ENCODE measurements at regions not wholly inside any gene's neighbourhood (a gene's known extent, or its start where the extent isn't known, plus 50 kb on each side); places are given as distances from the start of the nearest gene placed in this dataset.

DNA sequence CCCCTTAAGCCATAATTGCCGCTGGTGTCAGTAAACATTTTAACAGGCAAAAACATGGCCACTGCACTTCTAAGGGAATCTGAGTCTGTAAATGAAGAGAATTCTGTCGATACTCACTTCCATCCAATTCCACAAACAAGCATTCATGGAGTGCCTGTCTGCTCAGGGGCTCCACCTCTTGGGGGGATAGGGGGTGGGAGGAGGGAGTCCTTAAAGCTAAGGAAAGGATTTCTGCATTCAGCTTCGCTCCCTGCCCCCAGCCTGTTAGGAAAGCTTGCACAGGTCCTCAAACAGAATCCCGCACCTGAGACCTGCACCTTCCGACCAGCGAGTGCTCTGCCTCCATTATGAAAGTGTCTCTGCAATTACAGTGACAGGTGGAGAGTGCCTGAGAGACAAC, 130.2 kb upstream of the KIT start:
- Mint-ChIP-seq H3K4me1 (no peaks in the 10 kb centered on the region), H3K9me3 (no peaks in the 10 kb centered on the region), H3K27me3 (no peaks in the 10 kb centered on the region), H3K4me3 (no peak overlapping the region), H3K27ac (no peak overlapping the region), H3K36me3 (no peaks in the 10 kb centered on the region)
- CTCF ChIA-PET: no interaction called here
- DNase-seq: no peak

DNA sequence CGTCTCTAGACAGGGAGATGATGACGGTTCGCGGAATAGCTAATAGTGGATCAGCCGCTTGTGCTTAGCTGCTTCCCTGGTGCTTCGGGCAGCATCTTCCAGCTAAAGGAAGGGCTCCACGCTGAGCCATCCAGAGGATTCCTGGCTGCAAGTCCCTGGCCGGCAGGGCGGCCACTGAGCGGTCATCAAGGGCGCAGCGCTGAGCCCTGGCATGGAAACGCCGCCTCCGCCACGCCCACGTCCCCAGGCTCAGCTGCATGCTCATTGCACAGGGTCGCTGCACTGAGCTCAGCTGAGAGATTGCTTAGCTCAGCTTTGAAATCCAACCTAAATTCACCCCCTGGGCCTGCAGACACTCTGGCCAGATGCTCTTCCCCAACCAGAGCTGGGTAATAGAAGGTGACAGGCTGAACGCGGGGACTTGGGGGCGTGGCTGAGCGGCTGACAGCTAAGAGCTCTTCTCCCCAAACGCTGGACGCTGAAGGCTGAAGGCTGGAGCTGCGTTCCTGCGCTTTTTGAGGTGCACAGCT, 118.2 kb upstream of the KIT start:
- H3K4me3 Mint-ChIP-seq: no peak overlapping the region
- peak; percentile 21 for DNase-seq
- CTCF ChIA-PET: interaction anchor here (1.4 kb wide), 1 partner anchor 17 kb away, joined by 3 read pairs; no protein-coding TSS in a partner anchor

DNA sequence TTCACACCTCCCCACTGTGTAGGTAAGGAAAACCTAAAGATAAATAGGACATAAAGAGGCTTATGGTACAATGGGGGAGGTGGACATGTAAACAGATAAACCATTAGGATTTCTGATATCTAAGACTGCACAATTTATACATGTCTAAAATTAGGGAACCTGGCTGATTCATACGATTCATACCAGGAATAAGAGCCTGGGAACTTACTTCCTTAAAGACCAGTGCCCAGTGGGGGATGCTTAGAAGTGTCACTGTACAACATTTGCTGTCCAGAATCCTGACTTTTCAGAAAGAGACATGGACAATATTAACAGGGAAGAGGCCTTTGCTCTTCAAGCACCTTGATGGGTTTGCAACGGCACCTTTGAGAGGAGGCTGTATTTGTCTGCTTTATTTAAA, 116.8 kb upstream of the KIT start:
- CTCF ChIA-PET: no interaction called here

More for the DNA sequence above, 118.2 kb upstream of the KIT start:
- no peaks in the 10 kb centered on the region for H3K36me3 Mint-ChIP-seq
- no peak overlapping the region for H3K27ac Mint-ChIP-seq
- H3K27me3 Mint-ChIP-seq: peaks cover 14% of the 10 kb centered on the region
- peaks cover 3% of the 10 kb centered on the region for H3K9me3 Mint-ChIP-seq
- no peaks in the 10 kb centered on the region for H3K4me1 Mint-ChIP-seq

DNA sequence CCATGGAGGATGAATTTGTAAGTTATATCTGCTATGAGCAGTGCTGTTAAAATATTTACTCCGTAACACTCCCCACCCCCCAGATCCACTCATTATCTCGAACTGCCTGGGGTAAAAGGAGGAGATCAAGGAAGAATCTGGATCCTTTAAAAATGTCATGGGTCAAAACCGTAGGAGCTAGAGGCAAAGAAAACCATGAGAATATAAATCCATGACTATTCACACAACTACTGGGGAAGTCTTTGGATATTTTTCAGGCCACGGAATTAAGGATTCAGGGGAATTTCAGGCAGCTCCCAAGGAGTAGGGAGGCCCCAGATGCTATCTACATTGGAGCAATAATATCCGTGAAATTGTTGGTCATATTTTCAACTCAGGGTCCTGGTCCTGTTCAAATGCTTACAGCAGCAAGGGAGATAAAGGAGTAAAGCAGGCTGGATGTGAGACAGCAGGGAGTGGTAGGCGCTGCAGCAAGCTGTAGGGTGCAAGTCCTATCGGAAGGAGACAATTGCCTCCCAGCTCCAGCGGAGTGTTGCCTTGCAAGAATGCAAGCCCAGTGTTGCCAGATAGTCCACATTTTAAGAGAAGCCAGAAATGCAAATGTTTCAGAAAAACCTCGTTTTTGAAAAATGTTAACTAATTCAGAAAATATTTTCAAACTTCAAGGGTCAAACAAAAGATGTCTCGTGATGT, 116.2 kb upstream of the KIT start:
- no peak for DNase-seq
- Mint-ChIP-seq H3K27me3 (peaks cover 9% of the 10 kb centered on the region), H3K4me3 (no peak overlapping the region), H3K9me3 (no peaks in the 10 kb centered on the region), H3K4me1 (no peaks in the 10 kb centered on the region), H3K36me3 (no peaks in the 10 kb centered on the region), H3K27ac (no peak overlapping the region)
- CTCF ChIA-PET: no interaction called here

More for the DNA sequence above, 116.8 kb upstream of the KIT start:
- peaks cover 9% of the 10 kb centered on the region for H3K27me3 Mint-ChIP-seq
- DNase-seq: no peak
- no peak overlapping the region for H3K27ac Mint-ChIP-seq
- H3K4me1 Mint-ChIP-seq: no peaks in the 10 kb centered on the region
- no peaks in the 10 kb centered on the region for H3K9me3 Mint-ChIP-seq
- no peaks in the 10 kb centered on the region for H3K36me3 Mint-ChIP-seq
- no peak overlapping the region for H3K4me3 Mint-ChIP-seq

DNA sequence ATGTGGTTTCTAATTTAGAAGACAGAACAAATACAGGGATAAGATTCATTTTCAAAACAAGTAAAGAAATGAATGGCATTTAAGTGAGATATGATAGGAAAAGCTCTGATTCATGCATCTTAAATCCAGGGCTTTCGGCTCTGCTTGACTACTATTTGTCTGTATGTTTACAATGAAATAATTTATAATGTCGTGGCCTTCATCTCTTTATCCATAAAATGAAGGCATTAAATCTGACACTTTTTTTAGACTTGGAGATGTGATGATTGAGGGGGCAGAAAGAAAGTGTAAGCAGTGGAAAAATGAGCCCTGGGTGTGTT, 115.7 kb upstream of the KIT start:
- H3K27me3 Mint-ChIP-seq: peaks cover 9% of the 10 kb centered on the region
- no peak overlapping the region for H3K27ac Mint-ChIP-seq
- H3K36me3 Mint-ChIP-seq: no peaks in the 10 kb centered on the region
- H3K9me3 Mint-ChIP-seq: no peaks in the 10 kb centered on the region
- DNase-seq: no peak
- no peak overlapping the region for H3K4me3 Mint-ChIP-seq
- H3K4me1 Mint-ChIP-seq: no peaks in the 10 kb centered on the region
- CTCF ChIA-PET: no interaction called here

DNA sequence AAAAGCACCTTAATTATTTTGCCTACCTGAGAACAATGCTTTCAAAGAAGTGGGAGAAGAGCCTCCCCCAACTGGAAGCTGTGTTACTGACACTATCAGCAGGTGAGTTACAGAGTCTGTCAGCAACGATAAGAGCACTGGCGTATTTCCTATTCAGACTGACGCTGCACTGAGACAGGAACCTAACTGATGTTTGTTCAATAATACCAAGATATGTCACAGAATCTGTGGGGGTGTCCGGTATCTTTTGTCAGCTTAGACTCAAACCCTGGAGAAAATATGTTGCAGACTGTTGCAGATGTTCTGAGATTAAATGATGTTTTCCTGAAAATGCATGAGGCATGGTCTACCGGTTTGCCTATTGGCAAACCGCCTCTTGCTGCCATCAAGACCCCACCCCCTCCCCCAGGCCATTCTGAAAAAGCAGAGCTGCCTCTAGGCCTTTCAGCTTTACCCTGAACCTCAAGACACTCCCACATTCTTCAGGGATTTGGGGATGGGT, 115.2 kb upstream of the KIT start:
- no peak for DNase-seq
- no peaks in the 10 kb centered on the region for H3K9me3 Mint-ChIP-seq
- no peaks in the 10 kb centered on the region for H3K36me3 Mint-ChIP-seq
- peaks cover 9% of the 10 kb centered on the region for H3K27me3 Mint-ChIP-seq
- no peak overlapping the region for H3K4me3 Mint-ChIP-seq
- no peaks in the 10 kb centered on the region for H3K4me1 Mint-ChIP-seq
- CTCF ChIA-PET: no interaction called here
- no peak overlapping the region for H3K27ac Mint-ChIP-seq

DNA sequence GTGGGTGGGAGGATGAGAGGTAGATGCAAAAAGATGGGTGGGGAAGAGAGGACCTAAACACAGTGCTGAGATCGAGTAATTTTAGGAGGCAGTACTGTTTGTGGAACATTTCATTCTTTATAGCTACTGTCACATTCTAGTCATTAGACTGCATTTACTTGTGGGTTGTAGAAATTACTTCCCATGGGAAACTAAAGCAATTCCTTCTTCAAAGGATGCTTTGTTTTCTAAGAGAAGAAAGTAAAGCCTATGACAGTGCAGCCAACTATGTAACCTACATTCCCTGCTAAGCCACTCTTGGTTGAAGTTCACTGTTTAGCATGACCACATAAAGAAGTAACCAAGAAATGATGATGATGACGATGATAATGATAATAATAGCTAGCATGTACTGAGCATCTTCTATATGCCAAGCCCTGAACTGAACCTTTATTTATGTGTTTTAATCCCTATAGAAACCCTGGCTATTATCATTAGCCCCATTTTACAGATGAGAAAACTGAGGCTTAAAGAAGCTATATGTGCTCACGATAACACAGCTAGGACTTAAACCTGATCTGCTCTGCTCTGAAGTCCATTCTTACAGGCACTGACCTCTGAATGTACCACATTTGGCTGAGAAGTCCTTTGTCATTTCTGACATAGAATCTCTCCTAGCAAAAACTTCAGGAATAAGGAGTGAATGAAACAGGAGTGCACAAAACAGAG, 114.5 kb upstream of the KIT start:
- CTCF ChIA-PET: no interaction called here
- Mint-ChIP-seq H3K9me3 (no peaks in the 10 kb centered on the region), H3K4me3 (no peak overlapping the region), H3K36me3 (no peaks in the 10 kb centered on the region), H3K27me3 (peaks cover 9% of the 10 kb centered on the region), H3K4me1 (no peaks in the 10 kb centered on the region), H3K27ac (no peak overlapping the region)
- DNase-seq: no peak

DNA sequence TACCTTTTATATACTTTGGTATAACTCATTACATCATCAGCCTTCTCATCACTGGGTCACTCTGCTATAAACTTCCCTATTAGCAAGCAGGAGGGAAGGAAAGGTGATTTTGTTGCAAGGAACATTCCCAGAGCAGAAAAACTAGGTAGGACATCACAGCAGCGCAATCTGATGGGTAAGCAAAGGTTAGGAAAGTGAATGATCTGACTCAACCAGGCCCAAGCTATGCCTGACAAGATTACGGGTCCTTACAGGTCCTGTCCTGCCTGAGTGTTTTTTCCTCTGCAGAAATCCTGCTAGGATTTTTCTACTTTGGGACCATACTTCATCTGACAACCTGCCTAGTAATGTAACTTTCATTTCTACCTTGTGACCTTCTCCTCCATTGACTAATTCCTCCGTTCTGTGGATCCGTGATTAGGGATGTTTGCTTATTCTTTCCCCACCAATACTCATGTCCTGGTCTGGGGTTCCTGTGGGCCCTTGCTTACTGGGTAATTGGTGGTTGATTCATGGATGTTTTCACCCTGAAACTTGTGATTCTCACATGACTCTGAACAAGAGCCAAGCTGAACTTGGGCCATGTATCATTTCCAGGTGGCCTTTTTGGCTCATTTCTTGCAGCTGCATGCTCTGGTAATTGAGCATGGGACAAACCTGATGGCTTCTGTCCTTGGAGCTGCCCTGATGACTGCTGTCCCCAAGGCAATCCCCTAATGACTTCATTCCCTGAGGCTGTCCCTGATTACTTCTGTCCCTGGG, 111.9 kb upstream of the KIT start:
- Mint-ChIP-seq H3K4me3 (no peak overlapping the region), H3K9me3 (no peaks in the 10 kb centered on the region), H3K27ac (no peak overlapping the region), H3K27me3 (no peaks in the 10 kb centered on the region), H3K36me3 (no peaks in the 10 kb centered on the region), H3K4me1 (no peaks in the 10 kb centered on the region)
- no peak for DNase-seq
- CTCF ChIA-PET: no interaction called here

DNA sequence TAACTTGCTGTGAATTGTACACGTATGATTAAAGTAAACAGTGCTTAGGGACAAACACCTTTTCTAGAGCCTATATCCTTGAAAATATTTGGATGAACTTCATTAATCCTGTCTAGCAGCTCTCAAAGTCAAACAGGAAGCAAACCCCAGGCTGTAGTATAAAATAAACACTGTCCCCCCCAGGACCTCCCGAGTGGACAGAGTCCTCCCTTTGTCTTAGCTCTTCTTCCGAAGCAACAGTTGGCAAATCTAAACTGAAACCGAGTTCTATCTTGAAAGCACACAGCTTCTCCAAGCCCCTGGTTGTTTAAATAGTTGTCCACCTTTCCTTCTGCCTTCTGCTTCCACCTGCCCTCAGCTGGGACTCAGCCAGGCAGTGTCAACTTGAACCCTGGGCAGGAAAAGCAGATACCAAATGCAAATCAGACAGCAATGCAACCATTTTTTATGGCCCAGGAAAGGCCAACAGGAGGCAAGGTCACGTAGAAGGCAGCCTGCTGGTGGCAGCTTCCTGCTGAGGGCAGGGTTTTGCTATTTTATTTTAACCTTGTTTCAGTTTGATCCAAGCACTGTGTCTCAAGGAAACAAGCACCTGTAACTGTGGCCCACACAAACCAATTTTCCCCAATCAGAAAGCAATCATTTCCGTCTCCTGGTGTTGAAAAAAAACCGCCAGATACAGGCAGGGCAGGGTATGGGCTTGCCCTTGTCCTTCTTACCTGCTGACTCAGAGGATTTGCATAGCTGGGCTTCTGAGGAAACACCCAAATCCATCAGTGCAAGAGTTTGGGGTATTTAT, 110.3 kb upstream of the KIT start:
- Mint-ChIP-seq H3K36me3 (no peaks in the 10 kb centered on the region), H3K4me3 (no peak overlapping the region), H3K9me3 (no peaks in the 10 kb centered on the region), H3K27me3 (no peaks in the 10 kb centered on the region), H3K27ac (no peak overlapping the region), H3K4me1 (no peaks in the 10 kb centered on the region)
- CTCF ChIA-PET: no interaction called here
- DNase-seq: no peak

DNA sequence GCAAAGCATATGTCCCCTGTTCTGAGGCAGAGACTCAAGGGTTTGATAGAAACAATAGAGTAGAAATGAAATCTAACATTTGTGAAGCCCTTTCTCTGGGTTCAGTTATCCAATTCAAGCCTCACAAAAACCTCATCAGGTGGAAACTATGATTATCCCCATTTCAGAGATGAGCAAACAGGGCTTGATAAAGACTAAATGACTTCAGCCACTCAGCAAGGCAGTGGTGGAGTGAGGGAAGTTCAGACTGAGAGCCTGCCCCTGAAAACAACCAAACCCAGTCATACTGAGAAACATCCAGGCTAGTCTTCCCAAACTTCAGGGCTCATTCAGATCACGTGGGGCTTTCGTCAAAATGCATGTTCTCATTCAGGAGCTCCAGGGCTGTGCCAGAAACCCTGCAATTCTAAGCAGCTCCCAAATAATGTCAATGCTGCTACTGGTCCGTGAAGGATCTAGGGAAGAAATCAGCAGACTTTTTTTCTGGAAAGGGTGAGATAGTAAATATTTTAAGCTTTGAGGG, 109.6 kb upstream of the KIT start:
- Mint-ChIP-seq H3K4me1 (no peaks in the 10 kb centered on the region), H3K27ac (no peak overlapping the region), H3K4me3 (no peak overlapping the region), H3K27me3 (no peaks in the 10 kb centered on the region), H3K9me3 (no peaks in the 10 kb centered on the region), H3K36me3 (no peaks in the 10 kb centered on the region)
- CTCF ChIA-PET: no interaction called here
- no peak for DNase-seq

DNA sequence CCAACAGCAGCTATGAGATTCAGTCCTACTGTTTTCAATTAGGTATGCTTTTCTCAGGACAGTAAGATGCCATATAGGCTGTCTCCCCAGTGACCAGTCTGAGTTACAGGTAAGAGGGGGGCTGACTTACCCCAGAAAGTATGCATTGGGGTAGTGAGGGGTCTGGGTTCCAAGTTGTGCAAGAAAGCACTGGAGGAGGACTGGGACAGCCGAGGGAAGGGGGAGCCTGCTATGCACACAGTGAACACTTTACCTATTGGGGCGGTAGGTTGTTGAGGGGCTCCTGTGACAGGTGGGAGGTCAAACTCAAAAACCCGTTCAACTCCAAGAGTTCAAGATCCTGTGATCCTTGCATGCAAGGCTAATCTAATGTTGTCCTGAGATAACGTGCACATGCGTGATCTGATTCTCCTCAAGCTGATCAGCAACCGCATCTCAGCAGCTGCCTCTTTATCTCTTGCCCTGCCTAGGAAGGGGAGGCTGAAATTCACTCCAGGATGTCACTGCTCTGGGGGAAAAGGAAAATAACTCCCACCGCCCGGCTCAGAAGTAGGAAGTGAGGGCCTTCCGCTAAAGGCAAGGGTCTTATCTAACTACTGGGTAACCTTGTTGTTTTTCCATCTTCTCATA, 108.8 kb upstream of the KIT start:
- CTCF ChIA-PET: no interaction called here
- H3K4me3 Mint-ChIP-seq: no peak overlapping the region
- no peaks in the 10 kb centered on the region for H3K4me1 Mint-ChIP-seq
- H3K9me3 Mint-ChIP-seq: no peaks in the 10 kb centered on the region
- no peaks in the 10 kb centered on the region for H3K36me3 Mint-ChIP-seq
- no peaks in the 10 kb centered on the region for H3K27me3 Mint-ChIP-seq
- H3K27ac Mint-ChIP-seq: no peak overlapping the region
- no peak for DNase-seq

DNA sequence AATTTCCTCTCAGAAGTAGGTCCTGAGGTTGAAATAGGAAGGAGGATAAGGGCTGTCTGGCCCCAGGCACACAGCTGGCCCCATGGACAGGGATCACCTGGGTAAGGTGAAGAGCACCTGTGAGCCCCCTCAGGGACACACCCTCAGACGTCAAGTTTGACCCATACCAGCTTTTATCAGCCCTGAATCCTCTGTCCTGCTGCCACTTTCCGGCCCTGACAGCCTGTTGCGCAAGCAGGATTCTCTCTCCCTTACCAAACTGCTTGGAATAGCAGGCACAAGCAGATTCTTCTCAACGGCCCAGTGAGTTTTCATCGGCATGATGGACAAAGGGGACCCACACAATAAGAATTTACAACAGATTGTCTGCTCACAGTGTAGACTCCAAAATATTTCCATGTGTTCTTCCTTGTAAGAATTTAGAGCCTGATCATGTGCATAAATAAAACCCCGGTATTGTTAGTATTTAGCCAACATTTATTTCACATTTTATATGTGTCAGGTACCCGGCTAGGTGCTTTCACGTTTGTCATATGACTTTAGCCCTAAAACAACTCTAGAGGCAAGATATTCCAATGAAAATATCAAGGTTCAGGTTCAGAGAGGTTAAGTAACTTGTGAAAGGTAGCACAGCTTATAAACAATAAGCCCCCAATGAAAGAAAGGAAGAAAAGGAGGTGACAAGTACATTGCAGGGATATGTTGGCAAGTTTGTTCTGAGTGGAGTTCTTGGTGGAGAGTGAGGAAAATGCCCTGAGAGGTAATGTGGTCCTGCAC, 107.2 kb upstream of the KIT start:
- Mint-ChIP-seq H3K27ac (no peak overlapping the region), H3K4me1 (no peaks in the 10 kb centered on the region), H3K9me3 (no peaks in the 10 kb centered on the region), H3K36me3 (no peaks in the 10 kb centered on the region), H3K4me3 (no peak overlapping the region), H3K27me3 (no peaks in the 10 kb centered on the region)
- DNase-seq: no peak
- CTCF ChIA-PET: no interaction called here

DNA sequence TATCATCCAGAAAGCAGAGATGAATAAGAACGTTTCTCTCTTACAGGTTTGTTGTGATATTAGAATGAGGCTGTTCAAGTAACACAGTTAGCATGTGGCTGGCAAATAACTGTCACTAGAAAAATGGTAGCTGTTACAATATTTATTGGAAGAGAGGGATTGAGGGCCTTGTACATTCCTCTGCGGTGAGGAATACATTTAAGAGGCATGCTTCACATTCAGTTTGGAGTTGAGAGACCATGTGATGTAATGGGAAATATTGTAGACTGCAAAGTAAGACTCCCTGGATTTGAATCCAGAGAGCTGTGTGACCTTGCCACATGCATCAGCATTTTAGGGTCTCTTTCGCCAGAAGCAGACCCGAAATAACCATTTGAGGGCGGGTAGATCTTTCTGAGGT, 104.8 kb upstream of the KIT start:
- Mint-ChIP-seq H3K9me3 (no peaks in the 10 kb centered on the region), H3K4me3 (no peak overlapping the region), H3K27ac (no peak overlapping the region), H3K27me3 (no peaks in the 10 kb centered on the region), H3K4me1 (no peaks in the 10 kb centered on the region), H3K36me3 (no peaks in the 10 kb centered on the region)
- CTCF ChIA-PET: no interaction called here
- DNase-seq: no peak
